ENCODE measurements at regions not wholly inside any gene's neighbourhood (a gene's known extent, or its start where the extent isn't known, plus 50 kb on each side); places are given as distances from the start of the nearest gene placed in this dataset.
A peak's percentile ranks its signal among the peaks of the same experiment; 100 is the strongest.
"Not testable (repeated sequence)": the region's sequence is repeated elsewhere in the genome, so short reads cannot be mapped to it uniquely, and the experiment has no call there.

- Histone ChIP-seq H3K4me3 (no peak overlapping the region), H3K27ac (no peak overlapping the region), H3K27me3 (no peaks in the 10 kb centered on the region), H3K9me3 (no peaks in the 10 kb centered on the region), H3K4me1 (no peaks in the 10 kb centered on the region), H3K36me3 (no peaks in the 10 kb centered on the region)
- no peak for DNase-seq
- ATAC-seq (ENCODE audit: low FRiP score in 2 of 2): no peak
- TF ChIP-seq CTCF (IDR thresholded peaks at IDR 0.05) (no peak), POLR2A (IDR thresholded peaks at IDR 0.05) (no peak), POLR2AphosphoS5 (IDR thresholded peaks at IDR 0.05) (no peak), EP300 (IDR thresholded peaks at IDR 0.05) (no peak)
- WGBS, 2 donors: 72 to 73% methylated on average over 3 of the region's 3 CpGs
Measured at GRCh38 chr3:110686701-110687100, 384.9 kb upstream of the NECTIN3 start.

- Histone ChIP-seq H3K36me3 (no peaks in the 10 kb centered on the region), H3K9me3 (no peaks in the 10 kb centered on the region), H3K4me1 (no peaks in the 10 kb centered on the region), H3K4me3 (no peak overlapping the region), H3K27ac (no peak overlapping the region), H3K27me3 (no peaks in the 10 kb centered on the region)
- DNase-seq (no peak), ATAC-seq (ENCODE audit: low FRiP score in 2 of 2) (no peak)
- TF ChIP-seq POLR2AphosphoS5 (IDR thresholded peaks at IDR 0.05): no peak
- no peak for TF ChIP-seq POLR2A (IDR thresholded peaks at IDR 0.05)
- TF ChIP-seq CTCF (IDR thresholded peaks at IDR 0.05): no peak
- TF ChIP-seq EP300 (IDR thresholded peaks at IDR 0.05): no peak
Measured at GRCh38 chr3:110687138-110687537, 384.5 kb upstream of the NECTIN3 start.

- no peaks in the 10 kb centered on the region for H3K4me1 ChIP-seq
- H3K36me3 ChIP-seq: no peaks in the 10 kb centered on the region
- no peak overlapping the region for H3K4me3 ChIP-seq
- no peaks in the 10 kb centered on the region for H3K9me3 ChIP-seq
- H3K27me3 ChIP-seq: no peaks in the 10 kb centered on the region
- no peak overlapping the region for H3K27ac ChIP-seq
- ATAC-seq (ENCODE audit: low FRiP score in 2 of 2) (peak in 1 of 2 donors; percentile 72), DNase-seq (no peak)
- no peak for TF ChIP-seq POLR2AphosphoS5 (IDR thresholded peaks at IDR 0.05)
- 49 to 53% methylated on average over 4 of the region's 4 CpGs for WGBS, 2 donors
Measured at GRCh38 chr3:110697961-110698360, 373.7 kb upstream of the NECTIN3 start.

- not testable (repeated sequence) for ATAC-seq (ENCODE audit: low FRiP score in 2 of 2); H3K4me3 ChIP-seq; H3K36me3 ChIP-seq; H3K4me1 ChIP-seq; H3K9me3 ChIP-seq; DNase-seq; H3K27me3 ChIP-seq; H3K27ac ChIP-seq
Measured at GRCh38 chr3:110704332-110704731, 367.3 kb upstream of the NECTIN3 start.

GRCh38 chr3:110708156-110708555 is 363.5 kb upstream of the NECTIN3 start:
- ATAC-seq (ENCODE audit: low FRiP score in 2 of 2): no peak
- H3K4me3 ChIP-seq: no peak overlapping the region
- no peaks in the 10 kb centered on the region for H3K36me3 ChIP-seq
- WGBS, 2 donors: 90 to 93% methylated on average over 1 of the region's 1 CpG
- no peak overlapping the region for H3K27ac ChIP-seq
- no peaks in the 10 kb centered on the region for H3K27me3 ChIP-seq
- no peaks in the 10 kb centered on the region for H3K9me3 ChIP-seq
- H3K4me1 ChIP-seq: no peaks in the 10 kb centered on the region
- no peak for DNase-seq
- TF ChIP-seq POLR2AphosphoS5 (IDR thresholded peaks at IDR 0.05): no peak
- no peak for TF ChIP-seq POLR2A (IDR thresholded peaks at IDR 0.05)
- TF ChIP-seq EP300 (IDR thresholded peaks at IDR 0.05): no peak
- TF ChIP-seq CTCF (IDR thresholded peaks at IDR 0.05): no peak

- DNase-seq: no peak
- 86 to 89% methylated on average over 7 of the region's 7 CpGs for WGBS, 2 donors
- no peaks in the 10 kb centered on the region for H3K36me3 ChIP-seq
- H3K4me1 ChIP-seq: no peaks in the 10 kb centered on the region
- ATAC-seq (ENCODE audit: low FRiP score in 2 of 2): no peak
- no peaks in the 10 kb centered on the region for H3K9me3 ChIP-seq
- H3K4me3 ChIP-seq: no peak overlapping the region
- H3K27me3 ChIP-seq: no peaks in the 10 kb centered on the region
- H3K27ac ChIP-seq: no peak overlapping the region
- TF ChIP-seq EP300 (IDR thresholded peaks at IDR 0.05) (no peak), POLR2A (IDR thresholded peaks at IDR 0.05) (no peak), POLR2AphosphoS5 (IDR thresholded peaks at IDR 0.05) (no peak), CTCF (IDR thresholded peaks at IDR 0.05) (no peak)
Measured at GRCh38 chr3:110710156-110710555, 361.5 kb upstream of the NECTIN3 start.
